ENCODE measurements at regions not wholly inside any gene's neighbourhood (a gene's known extent, or its start where the extent isn't known, plus 50 kb on each side); places are given as distances from the start of the nearest gene placed in this dataset.
"Not testable (repeated sequence)": the region's sequence is repeated elsewhere in the genome, so short reads cannot be mapped to it uniquely, and the experiment has no call there.

DNA sequence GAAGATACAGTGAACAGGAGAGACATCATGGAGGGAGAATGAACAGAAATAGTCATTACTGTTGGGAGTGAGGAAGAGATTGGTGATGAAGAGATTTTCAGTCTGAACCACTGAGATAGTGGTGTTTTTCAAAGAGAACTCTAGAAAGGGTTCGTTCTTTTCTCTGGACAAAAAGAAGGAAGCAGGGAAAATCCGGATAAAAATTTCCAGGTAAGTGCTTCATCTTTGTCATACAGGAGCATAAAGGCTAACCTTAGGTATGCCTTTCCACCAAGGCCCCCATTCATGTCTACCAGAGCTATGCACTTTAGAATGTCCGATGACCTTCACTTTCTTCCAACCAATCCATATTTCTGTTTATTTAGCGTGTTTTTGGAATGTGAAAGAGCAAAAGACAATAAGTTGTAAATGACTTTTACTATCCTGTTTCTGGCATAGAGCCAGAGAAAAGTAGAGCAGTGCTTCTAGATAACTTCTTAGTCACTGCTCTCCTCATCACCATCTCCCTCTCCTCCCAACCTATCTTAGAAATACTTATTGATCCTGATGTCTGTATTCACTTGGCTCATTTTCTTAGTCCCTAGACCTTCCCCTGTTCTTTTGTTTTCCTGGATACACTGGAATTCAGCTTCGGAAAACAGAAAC, 116.5 kb downstream of the TTC6 start:
- DNase-seq (ENCODE audit: low spot score) = no peak
- Mint-ChIP-seq H3K4me3 (ENCODE audit: unreplicated experiment) (no peak overlapping the region), H3K27ac (ENCODE audit: unreplicated experiment) (no peak overlapping the region), H3K27me3 (ENCODE audit: low read depth) (peaks cover 25% of the 10 kb centered on the region), H3K4me1 (ENCODE audit: low read depth) (no peaks in the 10 kb centered on the region), H3K9me3 (ENCODE audit: low read depth) (no peaks in the 10 kb centered on the region), H3K36me3 (ENCODE audit: low read depth) (no peaks in the 10 kb centered on the region)
- TF ChIP-seq, protein P1, sequence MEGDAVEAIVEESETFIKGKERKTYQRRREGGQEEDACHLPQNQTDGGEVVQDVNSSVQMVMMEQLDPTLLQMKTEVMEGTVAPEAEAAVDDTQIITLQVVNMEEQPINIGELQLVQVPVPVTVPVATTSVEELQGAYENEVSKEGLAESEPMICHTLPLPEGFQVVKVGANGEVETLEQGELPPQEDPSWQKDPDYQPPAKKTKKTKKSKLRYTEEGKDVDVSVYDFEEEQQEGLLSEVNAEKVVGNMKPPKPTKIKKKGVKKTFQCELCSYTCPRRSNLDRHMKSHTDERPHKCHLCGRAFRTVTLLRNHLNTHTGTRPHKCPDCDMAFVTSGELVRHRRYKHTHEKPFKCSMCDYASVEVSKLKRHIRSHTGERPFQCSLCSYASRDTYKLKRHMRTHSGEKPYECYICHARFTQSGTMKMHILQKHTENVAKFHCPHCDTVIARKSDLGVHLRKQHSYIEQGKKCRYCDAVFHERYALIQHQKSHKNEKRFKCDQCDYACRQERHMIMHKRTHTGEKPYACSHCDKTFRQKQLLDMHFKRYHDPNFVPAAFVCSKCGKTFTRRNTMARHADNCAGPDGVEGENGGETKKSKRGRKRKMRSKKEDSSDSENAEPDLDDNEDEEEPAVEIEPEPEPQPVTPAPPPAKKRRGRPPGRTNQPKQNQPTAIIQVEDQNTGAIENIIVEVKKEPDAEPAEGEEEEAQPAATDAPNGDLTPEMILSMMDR (IDR thresholded peaks at IDR 0.05) = no peak

- not testable (repeated sequence) for H3K27ac Mint-ChIP-seq (ENCODE audit: unreplicated experiment); H3K36me3 Mint-ChIP-seq (ENCODE audit: low read depth); H3K4me3 Mint-ChIP-seq (ENCODE audit: unreplicated experiment); H3K4me1 Mint-ChIP-seq (ENCODE audit: low read depth); DNase-seq (ENCODE audit: low spot score); H3K9me3 Mint-ChIP-seq (ENCODE audit: low read depth)
- peaks cover 24% of the 10 kb centered on the region for H3K27me3 Mint-ChIP-seq (ENCODE audit: low read depth)
Measured at GRCh38 chr14:37712476-37712860, 117.0 kb downstream of the TTC6 start.

DNA sequence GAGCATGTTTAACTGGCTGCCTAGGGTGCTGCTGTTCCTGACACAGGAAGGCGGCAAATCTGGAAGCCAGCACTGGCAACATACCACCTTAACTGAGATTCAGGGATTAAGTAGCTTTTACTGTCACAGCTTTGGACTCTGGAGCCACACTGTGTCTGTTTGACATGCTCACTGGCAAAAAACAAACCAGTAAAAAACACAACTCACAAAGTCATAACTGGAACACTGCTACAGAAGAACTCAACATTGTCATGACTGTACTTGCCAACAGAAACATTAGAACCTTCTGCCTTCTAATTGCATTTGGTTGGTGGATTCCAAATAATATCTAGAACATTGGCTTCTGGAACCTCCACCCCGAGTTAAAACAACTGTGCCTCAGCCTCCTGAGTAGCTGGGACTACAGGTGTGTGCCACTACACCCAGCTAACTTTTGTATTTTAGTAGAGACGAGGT, 117.6 kb downstream of the TTC6 start:
- no peaks in the 10 kb centered on the region for H3K9me3 Mint-ChIP-seq (ENCODE audit: low read depth)
- H3K4me1 Mint-ChIP-seq (ENCODE audit: low read depth) = no peaks in the 10 kb centered on the region
- no peak for DNase-seq (ENCODE audit: low spot score)
- no peaks in the 10 kb centered on the region for H3K36me3 Mint-ChIP-seq (ENCODE audit: low read depth)
- TF ChIP-seq, protein P1 (IDR thresholded peaks at IDR 0.05) = no peak
- H3K27ac Mint-ChIP-seq (ENCODE audit: unreplicated experiment) = no peak overlapping the region
- peaks cover 20% of the 10 kb centered on the region for H3K27me3 Mint-ChIP-seq (ENCODE audit: low read depth)
- no peak overlapping the region for H3K4me3 Mint-ChIP-seq (ENCODE audit: unreplicated experiment)

DNA sequence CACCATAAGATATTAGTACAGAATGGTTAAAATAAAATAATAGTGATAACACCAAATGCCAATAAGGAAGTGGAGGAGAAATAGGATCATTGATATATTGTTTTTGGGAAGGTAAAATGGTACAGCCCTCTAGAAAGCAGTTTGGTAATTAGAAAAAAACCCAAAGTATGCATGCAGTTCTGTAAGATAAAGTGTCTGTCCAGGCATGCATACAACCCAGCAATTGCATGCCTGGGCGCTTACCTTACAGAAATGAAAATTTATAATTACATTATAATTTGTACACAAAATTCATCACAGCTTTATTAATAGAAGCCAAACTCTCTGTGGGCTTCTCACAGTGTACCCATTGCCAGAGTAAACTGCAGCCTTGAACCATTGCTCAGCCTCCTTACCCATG, 124.7 kb downstream of the TTC6 start:
- H3K27ac Mint-ChIP-seq (ENCODE audit: unreplicated experiment) = no peak overlapping the region
- TF ChIP-seq, protein P1 (IDR thresholded peaks at IDR 0.05) = no peak
- peaks cover 3% of the 10 kb centered on the region for H3K9me3 Mint-ChIP-seq (ENCODE audit: low read depth)
- H3K27me3 Mint-ChIP-seq (ENCODE audit: low read depth) = peaks cover 2% of the 10 kb centered on the region
- H3K4me1 Mint-ChIP-seq (ENCODE audit: low read depth) = no peaks in the 10 kb centered on the region
- no peak for DNase-seq (ENCODE audit: low spot score)
- no peak overlapping the region for H3K4me3 Mint-ChIP-seq (ENCODE audit: unreplicated experiment)
- H3K36me3 Mint-ChIP-seq (ENCODE audit: low read depth) = no peaks in the 10 kb centered on the region

DNA sequence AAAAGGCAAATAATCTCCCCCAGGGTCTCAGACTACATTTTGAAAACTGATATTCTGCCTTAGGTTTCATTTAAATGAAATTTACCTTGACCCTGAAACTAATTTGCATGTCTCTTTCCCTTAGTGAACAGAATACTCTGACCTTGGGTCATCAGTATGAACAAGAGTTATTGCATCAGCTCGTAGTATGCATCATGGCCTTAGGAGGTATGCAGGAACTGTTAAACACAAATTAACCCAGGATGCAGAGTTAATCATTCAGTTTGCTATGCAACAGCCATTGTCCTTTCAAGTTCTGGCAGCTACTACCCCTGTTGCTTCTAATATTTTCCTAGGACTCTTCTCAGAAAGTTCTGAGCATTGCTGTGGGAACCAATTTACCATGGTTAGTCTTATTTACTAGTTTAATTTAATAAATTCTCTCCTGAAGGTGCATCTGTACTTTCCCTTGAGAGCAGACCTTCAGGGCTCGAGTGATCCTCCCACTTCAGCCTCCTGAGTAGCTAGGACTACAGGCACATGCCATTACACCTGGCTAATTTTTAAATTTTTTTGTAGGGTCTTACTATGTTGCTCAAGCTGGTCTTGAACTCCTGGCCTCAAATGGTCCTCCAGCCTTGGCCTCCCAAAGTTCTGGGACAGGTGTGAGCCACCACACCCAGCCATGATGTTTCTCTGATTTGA, 126.7 kb downstream of the TTC6 start:
- H3K36me3 Mint-ChIP-seq (ENCODE audit: low read depth) = no peaks in the 10 kb centered on the region
- H3K9me3 Mint-ChIP-seq (ENCODE audit: low read depth) = peaks cover 3% of the 10 kb centered on the region
- no peak for DNase-seq (ENCODE audit: low spot score)
- no peak overlapping the region for H3K27ac Mint-ChIP-seq (ENCODE audit: unreplicated experiment)
- H3K27me3 Mint-ChIP-seq (ENCODE audit: low read depth) = peaks cover 1% of the 10 kb centered on the region
- H3K4me1 Mint-ChIP-seq (ENCODE audit: low read depth) = no peaks in the 10 kb centered on the region
- H3K4me3 Mint-ChIP-seq (ENCODE audit: unreplicated experiment) = no peak overlapping the region
- TF ChIP-seq, protein P1 (IDR thresholded peaks at IDR 0.05) = no peak

- Mint-ChIP-seq H3K4me3 (ENCODE audit: unreplicated experiment) (no peak overlapping the region), H3K36me3 (ENCODE audit: low read depth) (no peaks in the 10 kb centered on the region), H3K4me1 (ENCODE audit: low read depth) (no peaks in the 10 kb centered on the region), H3K9me3 (ENCODE audit: low read depth) (peaks cover 3% of the 10 kb centered on the region), H3K27ac (ENCODE audit: unreplicated experiment) (no peak overlapping the region), H3K27me3 (ENCODE audit: low read depth) (peaks cover 1% of the 10 kb centered on the region)
- no peak for DNase-seq (ENCODE audit: low spot score)
- TF ChIP-seq, protein P1 (IDR thresholded peaks at IDR 0.05) = no peak
Measured at GRCh38 chr14:37723515-37723914, 128.1 kb downstream of the TTC6 start.
